HUES6 (cell line): ENCODE measurements at regions not wholly inside any gene's neighbourhood (a gene's known extent, or its start where the extent isn't known, plus 50 kb on each side); places are given as distances from the start of the nearest gene placed in this dataset.

ENCODE experiments used
- H3K27ac ChIP-seq: 2 replicates; pipeline ENCODE4 v1.7.0; 2013; ENCODE audit warnings: low read depth, mild to moderate bottlenecking, low read length, inconsistent platforms
- H3K27me3 ChIP-seq: 2 replicates; pipeline ENCODE4 v1.6.1; 2013; ENCODE audit warnings: low read length; ENCODE audit not compliant: control insufficient read depth, insufficient read depth
- H3K36me3 ChIP-seq: 2 replicates; pipeline ENCODE4 v1.6.1; 2013; ENCODE audit warnings: low read length; ENCODE audit not compliant: control insufficient read depth, insufficient read depth
- H3K4me1 ChIP-seq: 2 replicates; pipeline ENCODE4 v1.6.1; 2013; ENCODE audit warnings: low read length; ENCODE audit not compliant: control insufficient read depth, insufficient read depth
- H3K4me3 ChIP-seq: 2 replicates; pipeline ENCODE4 v1.5.1; 2013; ENCODE audit warnings: low read depth, low read length
- H3K9ac ChIP-seq: one replicate; pipeline ENCODE4 v1.6.1; 2013; ENCODE audit warnings: mild to moderate bottlenecking, low read length
- H3K9me3 ChIP-seq: 2 replicates; pipeline ENCODE4 v1.6.1; 2013; ENCODE audit warnings: low read depth, low read length; ENCODE audit not compliant: control insufficient read depth, insufficient read depth

- no peak overlapping the region for H3K27ac ChIP-seq
- H3K9me3 ChIP-seq, result no peaks in the 10 kb centered on the region
- H3K4me1 ChIP-seq, result no peaks in the 10 kb centered on the region
- no peak overlapping the region for H3K4me3 ChIP-seq
- no peaks in the 10 kb centered on the region for H3K36me3 ChIP-seq
- no peak overlapping the region for H3K9ac ChIP-seq
- H3K27me3 ChIP-seq, result no peaks in the 10 kb centered on the region
Measured at GRCh38 chr20:51204051-51204715, 181.3 kb upstream of the KCNG1 start.

GRCh38 chr20:51202304-51202703 lies 179.4 kb upstream of the KCNG1 start:
- H3K4me1 ChIP-seq, result no peaks in the 10 kb centered on the region
- H3K27me3 ChIP-seq, result no peaks in the 10 kb centered on the region

GRCh38 chr20:51199920-51200319 lies 177.0 kb upstream of the KCNG1 start:
- no peak overlapping the region for H3K9ac ChIP-seq
- no peaks in the 10 kb centered on the region for H3K27me3 ChIP-seq
- H3K4me3 ChIP-seq, result no peak overlapping the region
- H3K36me3 ChIP-seq, result no peaks in the 10 kb centered on the region
- peaks cover 2% of the 10 kb centered on the region; the same call in 1 of the 2 replicates for H3K9me3 ChIP-seq
- no peak overlapping the region for H3K27ac ChIP-seq
- H3K4me1 ChIP-seq, result no peaks in the 10 kb centered on the region

More at GRCh38 chr20:51202304-51202703, 179.4 kb upstream of the KCNG1 start:
- H3K4me3 ChIP-seq, result no peak overlapping the region
- H3K27ac ChIP-seq, result no peak overlapping the region
- H3K9me3 ChIP-seq, result no peaks in the 10 kb centered on the region
- H3K9ac ChIP-seq, result no peak overlapping the region
- no peaks in the 10 kb centered on the region for H3K36me3 ChIP-seq

- H3K4me1 ChIP-seq, result no peaks in the 10 kb centered on the region
- H3K27ac ChIP-seq, result no peak overlapping the region
Measured at GRCh38 chr20:51198876-51199523, 176.1 kb upstream of the KCNG1 start.

GRCh38 chr20:51198238-51198637 lies 175.3 kb upstream of the KCNG1 start:
- Histone ChIP-seq H3K36me3 (no peaks in the 10 kb centered on the region), H3K4me3 (no peak overlapping the region), H3K27me3 (no peaks in the 10 kb centered on the region), H3K9me3 (peaks cover 2% of the 10 kb centered on the region; the same call in 1 of the 2 replicates), H3K9ac (no peak overlapping the region), H3K27ac (no peak overlapping the region), H3K4me1 (no peaks in the 10 kb centered on the region)

More at GRCh38 chr20:51198876-51199523, 176.1 kb upstream of the KCNG1 start:
- no peak overlapping the region for H3K9ac ChIP-seq
- no peak overlapping the region for H3K4me3 ChIP-seq
- H3K9me3 ChIP-seq, result peaks cover 2% of the 10 kb centered on the region; the same call in 1 of the 2 replicates
- no peaks in the 10 kb centered on the region for H3K27me3 ChIP-seq
- H3K36me3 ChIP-seq, result no peaks in the 10 kb centered on the region

- Histone ChIP-seq H3K27me3 (no peaks in the 10 kb centered on the region), H3K36me3 (no peaks in the 10 kb centered on the region), H3K4me1 (no peaks in the 10 kb centered on the region), H3K9ac (no peak overlapping the region), H3K27ac (no peak overlapping the region), H3K4me3 (no peak overlapping the region), H3K9me3 (peaks cover 2% of the 10 kb centered on the region; the same call in 1 of the 2 replicates)
Measured at GRCh38 chr20:51196991-51197651, 174.2 kb upstream of the KCNG1 start.

DNA sequence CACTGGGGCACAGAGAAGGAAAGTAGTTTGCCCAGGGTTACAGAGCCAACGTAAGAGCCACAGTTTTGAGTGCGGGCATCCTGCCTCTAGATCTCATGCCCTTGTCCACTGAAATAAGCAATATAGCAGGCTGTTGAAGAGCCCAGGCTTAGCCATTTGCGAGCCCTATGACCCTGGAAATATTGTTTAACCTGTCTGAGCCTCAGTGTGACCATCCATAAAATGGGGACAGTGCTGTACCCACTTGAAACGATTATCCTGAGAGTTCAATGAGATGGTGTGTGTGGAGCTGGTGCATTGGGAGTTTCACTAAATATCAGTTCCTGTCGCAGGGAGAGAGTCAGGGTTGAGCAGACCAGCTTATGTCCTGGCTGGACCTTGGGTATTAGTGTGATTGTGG lies 173.1 kb upstream of the KCNG1 start:
- H3K27me3 ChIP-seq, result no peaks in the 10 kb centered on the region
- no peaks in the 10 kb centered on the region for H3K36me3 ChIP-seq
- H3K4me3 ChIP-seq, result no peak overlapping the region
- no peaks in the 10 kb centered on the region for H3K4me1 ChIP-seq
- H3K9me3 ChIP-seq, result peaks cover 2% of the 10 kb centered on the region; the same call in 1 of the 2 replicates
- no peak overlapping the region for H3K27ac ChIP-seq
- H3K9ac ChIP-seq, result no peak overlapping the region

DNA sequence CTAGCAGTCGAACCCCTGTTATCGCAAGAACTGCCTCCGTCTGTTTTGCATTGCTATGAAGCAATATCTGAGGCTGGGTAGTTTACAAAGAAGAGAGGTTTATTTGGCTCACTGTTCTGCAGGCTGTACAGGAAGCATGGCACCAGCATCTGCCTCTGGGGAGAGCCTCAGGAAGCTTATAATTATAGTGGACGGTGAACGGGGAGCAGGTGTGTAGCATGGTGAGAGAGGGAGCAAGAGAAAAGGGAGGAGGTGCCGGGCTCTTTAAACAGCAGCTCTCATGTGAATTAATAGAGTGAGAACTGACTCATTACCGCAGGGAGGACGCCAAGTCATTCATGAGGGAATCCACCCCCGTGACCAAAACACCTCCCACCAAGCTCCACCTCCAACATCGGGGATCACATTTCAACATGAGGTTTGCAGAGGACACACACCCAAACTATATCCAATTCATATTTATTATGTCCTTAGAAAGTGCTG lies 172.6 kb upstream of the KCNG1 start:
- Histone ChIP-seq H3K27ac (no peak overlapping the region), H3K9me3 (peaks cover 2% of the 10 kb centered on the region; the same call in 1 of the 2 replicates), H3K4me1 (no peaks in the 10 kb centered on the region), H3K27me3 (no peaks in the 10 kb centered on the region), H3K9ac (no peak overlapping the region), H3K4me3 (no peak overlapping the region), H3K36me3 (no peaks in the 10 kb centered on the region)

- peaks cover 2% of the 10 kb centered on the region; the same call in 1 of the 2 replicates for H3K9me3 ChIP-seq
- no peaks in the 10 kb centered on the region for H3K36me3 ChIP-seq
- H3K4me1 ChIP-seq, result no peaks in the 10 kb centered on the region
- H3K9ac ChIP-seq, result no peak overlapping the region
- H3K4me3 ChIP-seq, result no peak overlapping the region
- H3K27me3 ChIP-seq, result no peaks in the 10 kb centered on the region
- no peak overlapping the region for H3K27ac ChIP-seq
Measured at GRCh38 chr20:51193066-51193772, 170.3 kb upstream of the KCNG1 start.

GRCh38 chr20:51190783-51191180 lies 167.9 kb upstream of the KCNG1 start:
- Histone ChIP-seq H3K9me3 (peaks cover 2% of the 10 kb centered on the region; the same call in 1 of the 2 replicates), H3K36me3 (no peaks in the 10 kb centered on the region), H3K4me1 (peaks cover 3% of the 10 kb centered on the region; the same call in 1 of the 2 replicates), H3K9ac (no peak overlapping the region), H3K27ac (no peak overlapping the region), H3K27me3 (no peaks in the 10 kb centered on the region), H3K4me3 (no peak overlapping the region)
